Esophagus squamous epithelium (tissue), 4 donors: ENCODE measurements at regions not wholly inside any gene's neighbourhood (a gene's known extent, or its start where the extent isn't known, plus 50 kb on each side); places are given as distances from the start of the nearest gene placed in this dataset.

ENCODE experiments used
- CTCF ChIP-seq, 6 experiments: fragments of 450-650 bp in 4 of 6; fragments of 200-600 bp in 2 of 6; sonication (generic) in 2 of 6; IDR thresholded peaks; one replicate each; pipeline ENCODE4 v1.5.1; 2016 to 2019; ENCODE audit warnings: antibody characterized with exemption in 6 of 6, mild to moderate bottlenecking in 4 of 6, moderate library complexity in 4 of 6
- POLR2A ChIP-seq, 4 donors: fragments of 450-650 bp; IDR thresholded peaks; one replicate each; pipeline ENCODE4 v1.6.1; 2017; ENCODE audit warnings: antibody characterized with exemption in 4 of 4, mild to moderate bottlenecking in 4 of 4, moderate library complexity in 3 of 4

GRCh38 chr20:43789593-43789992 lies 62.8 kb upstream of the GTSF1L start:
- TF ChIP-seq CTCF (IDR thresholded peaks at IDR 0.05) (no peak), POLR2A (IDR thresholded peaks at IDR 0.05) (no peak)
